GM19035 (cell line): ENCODE measurements at regions not wholly inside any gene's neighbourhood (a gene's known extent, or its start where the extent isn't known, plus 50 kb on each side); places are given as distances from the start of the nearest gene placed in this dataset.

ENCODE experiments used
- ATAC-seq: cut with Tn5 transposase; IDR thresholded peaks from one replicate; pipeline ENCODE4 v1.9.1; 2021; ENCODE audit not compliant: unreplicated experiment

DNA sequence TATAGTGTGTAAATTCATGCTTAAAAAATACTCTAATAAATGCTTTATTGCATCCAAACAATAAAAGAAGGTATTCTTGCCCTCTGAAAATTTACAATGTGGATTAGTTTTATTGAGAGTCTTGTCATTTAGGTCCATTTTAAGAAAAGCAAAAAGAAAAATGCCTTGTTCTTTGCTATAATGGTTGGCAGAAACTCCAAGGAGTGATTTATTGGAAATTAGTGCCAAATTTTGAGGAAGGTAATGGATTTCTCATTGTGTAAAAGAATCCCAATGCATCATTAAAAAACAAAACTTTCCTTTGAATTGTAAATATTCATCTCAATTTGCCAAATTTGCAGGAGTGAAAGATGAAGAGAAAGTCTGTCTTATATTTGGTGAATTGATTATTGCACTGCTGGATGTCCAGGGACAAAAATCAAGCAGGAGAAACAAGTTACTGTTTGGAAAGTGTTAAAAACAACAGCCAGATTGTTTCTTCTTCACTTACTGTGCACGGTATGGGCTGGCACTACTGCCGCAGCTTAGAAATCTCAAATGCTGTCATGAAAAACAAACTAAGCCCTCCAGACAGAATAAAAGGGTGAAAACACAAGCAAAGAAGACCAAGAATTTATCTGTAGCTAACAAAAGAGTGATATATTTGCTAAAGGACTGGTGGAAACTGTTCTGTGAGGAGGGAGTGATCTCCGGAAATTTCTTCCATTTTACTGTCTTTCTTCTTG is 511.7 kb downstream of the TMTC2 start:
- ATAC-seq, result no peak

DNA sequence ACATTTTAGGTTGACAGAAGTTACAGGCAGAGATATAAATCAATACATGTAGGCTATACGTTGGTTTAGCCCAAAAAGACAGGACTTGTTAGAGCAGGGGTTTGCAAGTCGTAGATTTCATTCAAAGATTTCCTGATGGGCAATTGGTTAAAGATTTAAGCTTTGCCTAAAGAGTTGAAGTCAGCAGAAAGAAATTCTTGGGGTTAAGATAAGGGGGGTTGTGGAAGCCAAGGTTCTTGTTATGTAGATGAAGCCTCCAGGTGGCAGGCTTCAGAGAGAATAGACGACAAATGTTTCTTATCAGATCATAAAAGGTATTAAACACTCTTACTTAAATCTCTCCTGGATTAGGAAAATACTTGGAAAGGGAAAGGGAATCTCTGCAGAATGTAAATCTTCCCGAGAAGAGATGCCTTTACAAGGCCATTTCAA is 510.8 kb downstream of the TMTC2 start:
- ATAC-seq, result no peak

DNA sequence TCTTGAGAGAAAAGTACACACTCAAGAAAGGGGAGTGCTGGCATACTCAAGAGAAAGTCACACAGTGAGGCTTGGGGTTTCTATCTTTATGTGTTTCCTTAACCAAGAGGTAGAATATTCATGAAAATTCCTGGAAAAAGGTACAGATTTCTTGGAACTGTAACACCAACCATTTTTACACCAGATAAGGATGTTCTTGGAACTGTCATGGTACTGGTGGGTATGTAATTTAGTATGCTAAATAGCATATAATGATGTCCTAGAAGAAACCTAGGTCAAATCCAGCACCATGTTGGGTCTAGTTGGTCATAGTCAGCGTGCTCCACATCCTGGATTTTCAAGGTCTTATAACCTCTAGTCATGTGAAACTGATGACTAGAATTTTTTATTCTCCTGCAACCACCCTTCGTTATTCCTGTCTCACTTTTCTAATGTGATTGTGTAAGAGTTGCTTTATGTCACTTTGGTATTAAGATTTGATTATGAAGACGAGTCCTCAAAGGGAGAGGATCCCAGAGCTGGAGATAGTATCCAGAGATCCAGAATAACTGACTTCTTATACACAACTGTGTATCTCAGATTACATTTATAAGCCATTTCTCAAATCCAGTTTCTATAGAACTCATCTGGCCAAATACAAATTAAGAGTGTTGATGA is 510.1 kb downstream of the TMTC2 start:
- ATAC-seq, result no peak

DNA sequence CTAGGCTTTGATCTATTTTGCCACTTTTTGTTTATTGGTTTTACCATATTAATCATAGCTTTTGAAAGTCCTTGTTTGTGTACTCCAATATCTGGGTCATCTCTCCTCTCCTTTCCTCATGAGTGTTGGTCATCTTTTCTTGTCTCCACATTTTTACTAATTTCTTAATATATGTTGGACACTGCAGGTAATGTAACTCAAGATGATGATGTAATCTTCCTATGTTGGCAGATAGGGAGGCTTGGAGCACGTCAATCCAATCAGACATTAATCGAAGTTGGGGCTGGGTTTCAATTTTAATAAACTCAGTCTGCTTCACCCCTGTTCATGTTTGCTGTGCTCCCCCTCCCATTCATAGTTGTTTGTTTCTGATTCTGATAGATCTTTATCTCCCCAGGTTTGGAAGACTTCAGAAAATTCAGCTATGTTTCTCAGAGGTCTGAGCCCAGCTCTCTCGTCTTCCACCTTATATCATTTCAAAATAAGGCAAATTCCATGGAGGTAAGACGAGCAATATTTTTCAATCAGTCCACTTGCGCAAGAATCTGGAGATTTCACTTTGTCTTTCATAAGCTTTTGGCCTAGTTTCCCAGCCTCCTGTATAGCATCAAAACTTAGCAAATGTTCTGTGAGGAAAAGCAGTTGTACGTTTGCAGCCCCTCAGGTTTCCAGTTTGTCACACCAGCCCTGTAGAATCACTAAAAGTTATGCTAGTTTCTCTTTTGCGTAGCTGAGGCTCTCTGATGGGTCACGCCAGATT is 504.1 kb downstream of the TMTC2 start:
- ATAC-seq, result no peak

DNA sequence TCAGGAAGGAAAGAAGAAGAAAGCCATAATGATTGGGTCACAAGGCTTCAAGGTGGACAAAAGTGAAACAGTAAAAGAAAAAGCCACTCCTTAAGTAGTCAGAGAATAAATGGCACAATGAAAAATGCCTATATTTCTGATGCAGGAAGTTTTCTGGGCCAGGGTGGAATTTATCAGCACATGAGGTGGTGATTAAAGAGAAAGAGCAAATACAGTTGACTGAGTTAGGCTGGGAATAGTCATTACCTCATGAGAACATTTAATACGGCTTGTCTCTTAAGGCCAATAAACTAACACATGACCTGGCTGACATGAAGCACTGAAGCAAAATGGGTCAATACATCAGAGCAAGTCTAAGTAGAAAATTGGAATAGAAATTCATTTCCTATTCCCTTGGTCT is 499.7 kb downstream of the TMTC2 start:
- ATAC-seq, result no peak

DNA sequence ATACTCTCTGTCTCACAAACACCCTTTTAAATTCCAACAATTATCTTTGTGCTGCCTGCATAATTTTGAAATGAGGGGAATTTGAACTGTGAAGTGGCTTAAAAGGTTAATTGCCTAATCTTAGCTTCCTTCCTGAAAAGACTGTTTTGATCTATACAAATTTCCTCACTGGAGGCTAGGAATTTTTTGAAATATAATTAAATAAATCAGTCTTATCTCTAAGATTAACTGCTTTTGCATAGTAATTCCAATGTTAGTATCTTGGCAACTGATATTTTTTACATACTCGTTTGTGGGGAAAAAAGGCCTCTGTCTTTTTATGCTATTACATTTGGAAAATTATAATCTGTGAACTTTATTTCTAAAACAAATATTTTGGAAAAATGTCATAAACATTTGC is 498.5 kb downstream of the TMTC2 start:
- ATAC-seq, result no peak
